ENCODE measurements at regions not wholly inside any gene's neighbourhood (a gene's known extent, or its start where the extent isn't known, plus 50 kb on each side); places are given as distances from the start of the nearest gene placed in this dataset.
"Not testable (repeated sequence)": the region's sequence is repeated elsewhere in the genome, so short reads cannot be mapped to it uniquely, and the experiment has no call there.

- Mint-ChIP-seq H3K36me3 (peaks cover 8% of the 10 kb centered on the region), H3K9me3 (peaks cover 9% of the 10 kb centered on the region), H3K27ac (peak overlapping the region; percentile 40 to 91), H3K27me3 (no peaks in the 10 kb centered on the region), H3K4me1 (ENCODE audit: low read depth in 2 of 2) (peaks cover 16 to 27% of the 10 kb centered on the region in 2 donors), H3K4me3 (no peak overlapping the region)
- ATAC-seq (peak; percentile 48 to 57), DNase-seq (ENCODE audit: low spot score) (no peak)
Observed at GRCh38 chr1:185539277-185539943, 194.8 kb upstream of the HMCN1 start.

GRCh38 chr1:185538309-185538898, 195.8 kb upstream of the HMCN1 start:
- not testable (repeated sequence) for ATAC-seq; DNase-seq (ENCODE audit: low spot score); H3K27me3 Mint-ChIP-seq; H3K4me3 Mint-ChIP-seq; H3K27ac Mint-ChIP-seq; H3K9me3 Mint-ChIP-seq; H3K36me3 Mint-ChIP-seq
- H3K4me1 Mint-ChIP-seq (ENCODE audit: low read depth in 2 of 2): peaks cover 16 to 27% of the 10 kb centered on the region in 2 donors

GRCh38 chr1:185537596-185537995, 196.6 kb upstream of the HMCN1 start:
- Mint-ChIP-seq H3K9me3 (peaks cover 9% of the 10 kb centered on the region), H3K27me3 (no peaks in the 10 kb centered on the region), H3K36me3 (peaks cover 8% of the 10 kb centered on the region), H3K4me1 (ENCODE audit: low read depth in 2 of 2) (peaks cover 16 to 27% of the 10 kb centered on the region in 2 donors), H3K4me3 (no peak overlapping the region), H3K27ac (no peak overlapping the region)
- ATAC-seq: no peak
- DNase-seq (ENCODE audit: low spot score): no peak

GRCh38 chr1:185536165-185536920, 197.8 kb upstream of the HMCN1 start:
- Mint-ChIP-seq H3K9me3 (peaks cover 12% of the 10 kb centered on the region), H3K36me3 (peaks cover 8% of the 10 kb centered on the region), H3K27me3 (peaks cover 0 to 2% of the 10 kb centered on the region in 2 donors), H3K4me3 (no peak overlapping the region), H3K27ac (peak overlapping the region in 1 of 2 donors; percentile 37), H3K4me1 (ENCODE audit: low read depth in 2 of 2) (peaks cover 26 to 29% of the 10 kb centered on the region in 2 donors)
- no peak for DNase-seq (ENCODE audit: low spot score)
- no peak for ATAC-seq

- Mint-ChIP-seq H3K27me3 (peaks cover 0 to 2% of the 10 kb centered on the region in 2 donors), H3K4me3 (no peak overlapping the region), H3K4me1 (ENCODE audit: low read depth in 2 of 2) (peaks cover 32 to 34% of the 10 kb centered on the region in 2 donors), H3K9me3 (peaks cover 12% of the 10 kb centered on the region), H3K27ac (no peak overlapping the region), H3K36me3 (peaks cover 8% of the 10 kb centered on the region)
- no peak for ATAC-seq
- DNase-seq (ENCODE audit: low spot score): no peak
Observed at GRCh38 chr1:185535621-185536020, 198.6 kb upstream of the HMCN1 start.

GRCh38 chr1:185534801-185535200, 199.4 kb upstream of the HMCN1 start:
- H3K27ac Mint-ChIP-seq: no peak overlapping the region
- H3K4me1 Mint-ChIP-seq (ENCODE audit: low read depth in 2 of 2): peaks cover 31 to 33% of the 10 kb centered on the region in 2 donors
- H3K9me3 Mint-ChIP-seq: peaks cover 11% of the 10 kb centered on the region
- DNase-seq (ENCODE audit: low spot score) (no peak), ATAC-seq (no peak)
- H3K36me3 Mint-ChIP-seq: peaks cover 7% of the 10 kb centered on the region
- no peak overlapping the region for H3K4me3 Mint-ChIP-seq
- H3K27me3 Mint-ChIP-seq: peaks cover 0 to 2% of the 10 kb centered on the region in 2 donors

GRCh38 chr1:185533596-185533995, 200.6 kb upstream of the HMCN1 start:
- no peak overlapping the region for H3K27ac Mint-ChIP-seq
- DNase-seq (ENCODE audit: low spot score) (no peak), ATAC-seq (no peak)
- no peak overlapping the region for H3K4me3 Mint-ChIP-seq
- H3K9me3 Mint-ChIP-seq: peaks cover 7% of the 10 kb centered on the region
- no peaks in the 10 kb centered on the region for H3K36me3 Mint-ChIP-seq
- H3K27me3 Mint-ChIP-seq: peaks cover 0 to 2% of the 10 kb centered on the region in 2 donors
- H3K4me1 Mint-ChIP-seq (ENCODE audit: low read depth in 2 of 2): peaks cover 22 to 23% of the 10 kb centered on the region in 2 donors

GRCh38 chr1:185532856-185533255, 201.3 kb upstream of the HMCN1 start:
- no peak overlapping the region for H3K4me3 Mint-ChIP-seq
- H3K9me3 Mint-ChIP-seq: peaks cover 7% of the 10 kb centered on the region
- DNase-seq (ENCODE audit: low spot score): no peak
- no peaks in the 10 kb centered on the region for H3K36me3 Mint-ChIP-seq
- H3K27me3 Mint-ChIP-seq: peaks cover 0 to 2% of the 10 kb centered on the region in 2 donors
- H3K27ac Mint-ChIP-seq: no peak overlapping the region
- no peak for ATAC-seq
- H3K4me1 Mint-ChIP-seq (ENCODE audit: low read depth in 2 of 2): peaks cover 21 to 22% of the 10 kb centered on the region in 2 donors

- H3K27ac Mint-ChIP-seq: peak overlapping the region in 1 of 2 donors; percentile 0
- no peak overlapping the region for H3K4me3 Mint-ChIP-seq
- H3K9me3 Mint-ChIP-seq: peaks cover 6% of the 10 kb centered on the region
- DNase-seq (ENCODE audit: low spot score): no peak
- H3K27me3 Mint-ChIP-seq: peaks cover 0 to 2% of the 10 kb centered on the region in 2 donors
- H3K4me1 Mint-ChIP-seq (ENCODE audit: low read depth in 2 of 2): peaks cover 14 to 25% of the 10 kb centered on the region in 2 donors
- ATAC-seq: no peak
- no peaks in the 10 kb centered on the region for H3K36me3 Mint-ChIP-seq
Observed at GRCh38 chr1:185531838-185532237, 202.4 kb upstream of the HMCN1 start.

- Mint-ChIP-seq H3K36me3 (no peaks in the 10 kb centered on the region), H3K4me1 (ENCODE audit: low read depth in 2 of 2) (peaks cover 15 to 27% of the 10 kb centered on the region in 2 donors), H3K27me3 (peaks cover 0 to 2% of the 10 kb centered on the region in 2 donors), H3K4me3 (no peak overlapping the region), H3K9me3 (peaks cover 4% of the 10 kb centered on the region), H3K27ac (no peak overlapping the region)
- DNase-seq (ENCODE audit: low spot score): no peak
- ATAC-seq: no peak
Observed at GRCh38 chr1:185530215-185530614, 204.0 kb upstream of the HMCN1 start.

- H3K27ac Mint-ChIP-seq: no peak overlapping the region
- no peak overlapping the region for H3K4me3 Mint-ChIP-seq
- H3K4me1 Mint-ChIP-seq (ENCODE audit: low read depth in 2 of 2): peaks cover 15 to 27% of the 10 kb centered on the region in 2 donors
- no peak for DNase-seq (ENCODE audit: low spot score)
- H3K27me3 Mint-ChIP-seq: peaks cover 0 to 2% of the 10 kb centered on the region in 2 donors
- ATAC-seq: no peak
- no peaks in the 10 kb centered on the region for H3K36me3 Mint-ChIP-seq
- peaks cover 5% of the 10 kb centered on the region for H3K9me3 Mint-ChIP-seq
Observed at GRCh38 chr1:185529673-185530072, 204.5 kb upstream of the HMCN1 start.

GRCh38 chr1:185528084-185528676, 206.0 kb upstream of the HMCN1 start:
- H3K27ac Mint-ChIP-seq: no peak overlapping the region
- DNase-seq (ENCODE audit: low spot score) (no peak), ATAC-seq (no peak)
- H3K36me3 Mint-ChIP-seq: no peaks in the 10 kb centered on the region
- peaks cover 8% of the 10 kb centered on the region for H3K9me3 Mint-ChIP-seq
- no peak overlapping the region for H3K4me3 Mint-ChIP-seq
- peaks cover 0 to 2% of the 10 kb centered on the region in 2 donors for H3K27me3 Mint-ChIP-seq
- H3K4me1 Mint-ChIP-seq (ENCODE audit: low read depth in 2 of 2): peaks cover 15 to 27% of the 10 kb centered on the region in 2 donors

GRCh38 chr1:185526344-185527307, 207.6 kb upstream of the HMCN1 start:
- H3K4me3 Mint-ChIP-seq: no peak overlapping the region
- peaks cover 5% of the 10 kb centered on the region for H3K9me3 Mint-ChIP-seq
- DNase-seq (ENCODE audit: low spot score): no peak
- no peak for ATAC-seq
- H3K4me1 Mint-ChIP-seq (ENCODE audit: low read depth in 2 of 2): peaks cover 10 to 20% of the 10 kb centered on the region in 2 donors
- H3K36me3 Mint-ChIP-seq: no peaks in the 10 kb centered on the region
- H3K27me3 Mint-ChIP-seq: no peaks in the 10 kb centered on the region
- H3K27ac Mint-ChIP-seq: peak overlapping the region in 1 of 2 donors; percentile 17
